ENCODE measurements at regions not wholly inside any gene's neighbourhood (a gene's known extent, or its start where the extent isn't known, plus 50 kb on each side); places are given as distances from the start of the nearest gene placed in this dataset.
"Not testable (repeated sequence)": the region's sequence is repeated elsewhere in the genome, so short reads cannot be mapped to it uniquely, and the experiment has no call there.

- Histone ChIP-seq H3K9ac (ENCODE audit: low read length) (no peak overlapping the region), H3K27me3 (ENCODE audit: control insufficient read depth, insufficient read depth, low read length) (no peaks in the 10 kb centered on the region), H3K4me1 (ENCODE audit: control insufficient read depth, low read depth, low read length) (no peaks in the 10 kb centered on the region), H3K36me3 (ENCODE audit: control insufficient read depth, low read depth, low read length) (no peaks in the 10 kb centered on the region), H3K9me3 (ENCODE audit: control insufficient read depth, low read depth, low read length) (no peaks in the 10 kb centered on the region), H3K4me3 (ENCODE audit: low read length) (no peak overlapping the region), H3K27ac (ENCODE audit: low read length) (no peak overlapping the region)
Observed at GRCh38 chr4:20172070-20172760, 79.5 kb upstream of the SLIT2 start.

GRCh38 chr4:20166544-20166943 lies 85.2 kb upstream of the SLIT2 start:
- H3K9me3 ChIP-seq (ENCODE audit: control insufficient read depth, low read depth, low read length), result no peaks in the 10 kb centered on the region
- H3K4me3 ChIP-seq (ENCODE audit: low read length), result no peak overlapping the region
- H3K27ac ChIP-seq (ENCODE audit: low read length), result no peak overlapping the region
- H3K27me3 ChIP-seq (ENCODE audit: control insufficient read depth, insufficient read depth, low read length), result no peaks in the 10 kb centered on the region
- no peaks in the 10 kb centered on the region for H3K4me1 ChIP-seq (ENCODE audit: control insufficient read depth, low read depth, low read length)
- H3K36me3 ChIP-seq (ENCODE audit: control insufficient read depth, low read depth, low read length), result no peaks in the 10 kb centered on the region
- no peak overlapping the region for H3K9ac ChIP-seq (ENCODE audit: low read length)

- no peaks in the 10 kb centered on the region for H3K9me3 ChIP-seq (ENCODE audit: control insufficient read depth, low read depth, low read length)
- no peaks in the 10 kb centered on the region for H3K4me1 ChIP-seq (ENCODE audit: control insufficient read depth, low read depth, low read length)
- H3K9ac ChIP-seq (ENCODE audit: low read length), result no peak overlapping the region
- H3K4me3 ChIP-seq (ENCODE audit: low read length), result no peak overlapping the region
- no peaks in the 10 kb centered on the region for H3K27me3 ChIP-seq (ENCODE audit: control insufficient read depth, insufficient read depth, low read length)
- H3K36me3 ChIP-seq (ENCODE audit: control insufficient read depth, low read depth, low read length), result no peaks in the 10 kb centered on the region
- no peak overlapping the region for H3K27ac ChIP-seq (ENCODE audit: low read length)
Observed at GRCh38 chr4:20159516-20159915, 92.2 kb upstream of the SLIT2 start.

- no peak overlapping the region for H3K4me3 ChIP-seq (ENCODE audit: low read length)
- no peak overlapping the region for H3K27ac ChIP-seq (ENCODE audit: low read length)
- no peak overlapping the region for H3K9ac ChIP-seq (ENCODE audit: low read length)
- no peaks in the 10 kb centered on the region for H3K36me3 ChIP-seq (ENCODE audit: control insufficient read depth, low read depth, low read length)
- H3K4me1 ChIP-seq (ENCODE audit: control insufficient read depth, low read depth, low read length), result no peaks in the 10 kb centered on the region
- no peaks in the 10 kb centered on the region for H3K9me3 ChIP-seq (ENCODE audit: control insufficient read depth, low read depth, low read length)
- H3K27me3 ChIP-seq (ENCODE audit: control insufficient read depth, insufficient read depth, low read length), result no peaks in the 10 kb centered on the region
Observed at GRCh38 chr4:20158195-20158594, 93.5 kb upstream of the SLIT2 start.

GRCh38 chr4:20151436-20151835 lies 100.3 kb upstream of the SLIT2 start:
- Histone ChIP-seq H3K4me1 (ENCODE audit: control insufficient read depth, low read depth, low read length) (no peaks in the 10 kb centered on the region), H3K27ac (ENCODE audit: low read length) (no peak overlapping the region), H3K9me3 (ENCODE audit: control insufficient read depth, low read depth, low read length) (no peaks in the 10 kb centered on the region), H3K9ac (ENCODE audit: low read length) (no peak overlapping the region), H3K36me3 (ENCODE audit: control insufficient read depth, low read depth, low read length) (no peaks in the 10 kb centered on the region), H3K27me3 (ENCODE audit: control insufficient read depth, insufficient read depth, low read length) (no peaks in the 10 kb centered on the region), H3K4me3 (ENCODE audit: low read length) (no peak overlapping the region)

GRCh38 chr4:20149143-20149542 lies 102.6 kb upstream of the SLIT2 start:
- H3K4me3 ChIP-seq (ENCODE audit: low read length); H3K9me3 ChIP-seq (ENCODE audit: control insufficient read depth, low read depth, low read length); H3K27ac ChIP-seq (ENCODE audit: low read length); H3K27me3 ChIP-seq (ENCODE audit: control insufficient read depth, insufficient read depth, low read length); H3K36me3 ChIP-seq (ENCODE audit: control insufficient read depth, low read depth, low read length); H3K9ac ChIP-seq (ENCODE audit: low read length); H3K4me1 ChIP-seq (ENCODE audit: control insufficient read depth, low read depth, low read length): not testable (repeated sequence)

DNA sequence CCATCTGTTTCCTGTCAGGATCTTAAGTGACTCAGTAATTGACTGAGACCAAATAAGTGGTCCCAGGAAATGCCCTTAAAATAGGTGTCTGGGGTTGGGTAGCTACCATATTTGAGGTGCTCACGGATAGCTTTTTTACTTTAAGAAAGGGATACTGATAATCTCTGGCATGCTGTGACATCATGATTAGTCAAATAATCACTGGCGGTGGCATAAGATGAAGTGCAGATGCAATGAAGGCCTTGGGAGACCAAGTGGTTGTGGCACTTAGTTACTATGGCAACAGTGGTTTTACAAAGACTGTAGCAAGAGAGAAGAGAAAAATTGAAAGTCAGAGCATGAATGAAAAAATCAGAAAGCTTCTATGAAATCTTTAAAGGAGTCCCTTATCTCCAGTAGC lies 114.5 kb upstream of the SLIT2 start:
- H3K36me3 ChIP-seq (ENCODE audit: control insufficient read depth, low read depth, low read length), result no peaks in the 10 kb centered on the region
- no peak overlapping the region for H3K4me3 ChIP-seq (ENCODE audit: low read length)
- H3K27me3 ChIP-seq (ENCODE audit: control insufficient read depth, insufficient read depth, low read length), result no peaks in the 10 kb centered on the region
- H3K9ac ChIP-seq (ENCODE audit: low read length), result no peak overlapping the region
- no peaks in the 10 kb centered on the region for H3K9me3 ChIP-seq (ENCODE audit: control insufficient read depth, low read depth, low read length)
- no peaks in the 10 kb centered on the region for H3K4me1 ChIP-seq (ENCODE audit: control insufficient read depth, low read depth, low read length)
- no peak overlapping the region for H3K27ac ChIP-seq (ENCODE audit: low read length)

DNA sequence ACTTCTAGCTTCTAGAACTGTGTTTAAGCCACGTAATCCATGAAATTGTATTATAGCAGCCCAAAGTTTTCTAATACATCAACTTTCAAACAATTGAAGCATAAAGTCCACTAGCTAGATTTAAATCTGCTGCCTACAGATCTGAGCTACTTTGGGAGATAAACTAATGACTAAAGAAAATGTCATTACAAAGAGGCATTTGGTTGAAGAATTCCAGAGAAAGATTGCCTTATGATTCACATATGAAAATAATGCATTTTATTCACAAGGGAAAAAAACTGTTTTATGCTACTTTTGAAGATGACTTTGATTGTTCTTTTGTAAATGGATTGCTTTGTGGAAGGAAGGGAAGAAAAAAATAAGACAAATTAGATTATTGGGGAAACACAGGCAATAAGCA lies 124.1 kb upstream of the SLIT2 start:
- Histone ChIP-seq H3K27ac (ENCODE audit: low read length) (no peak overlapping the region), H3K4me3 (ENCODE audit: low read length) (no peak overlapping the region), H3K9ac (ENCODE audit: low read length) (no peak overlapping the region), H3K36me3 (ENCODE audit: control insufficient read depth, low read depth, low read length) (no peaks in the 10 kb centered on the region), H3K4me1 (ENCODE audit: control insufficient read depth, low read depth, low read length) (no peaks in the 10 kb centered on the region), H3K9me3 (ENCODE audit: control insufficient read depth, low read depth, low read length) (no peaks in the 10 kb centered on the region), H3K27me3 (ENCODE audit: control insufficient read depth, insufficient read depth, low read length) (no peaks in the 10 kb centered on the region)

DNA sequence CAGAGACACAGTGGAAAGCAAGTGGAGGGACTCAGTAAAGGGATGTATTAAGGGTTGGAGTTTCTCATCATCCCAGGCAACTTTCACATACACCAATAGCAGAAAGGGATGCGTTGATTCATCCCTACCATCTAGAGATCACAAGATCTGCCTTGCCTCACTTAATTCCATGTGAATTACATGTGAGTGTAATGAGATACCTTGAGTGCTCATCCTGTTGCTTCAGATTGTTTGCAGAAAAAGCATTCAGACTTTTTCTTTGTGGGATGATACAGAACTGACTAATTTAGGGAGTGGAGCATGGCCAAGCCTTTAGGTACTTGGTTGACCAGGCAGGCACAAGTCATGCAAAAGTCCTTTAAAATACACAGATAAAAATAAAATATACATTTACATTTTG lies 124.8 kb upstream of the SLIT2 start:
- Histone ChIP-seq H3K4me1 (ENCODE audit: control insufficient read depth, low read depth, low read length) (no peaks in the 10 kb centered on the region), H3K9ac (ENCODE audit: low read length) (no peak overlapping the region), H3K27me3 (ENCODE audit: control insufficient read depth, insufficient read depth, low read length) (no peaks in the 10 kb centered on the region), H3K27ac (ENCODE audit: low read length) (no peak overlapping the region), H3K9me3 (ENCODE audit: control insufficient read depth, low read depth, low read length) (no peaks in the 10 kb centered on the region), H3K36me3 (ENCODE audit: control insufficient read depth, low read depth, low read length) (no peaks in the 10 kb centered on the region), H3K4me3 (ENCODE audit: low read length) (no peak overlapping the region)

- Histone ChIP-seq H3K9me3 (ENCODE audit: control insufficient read depth, low read depth, low read length) (no peaks in the 10 kb centered on the region), H3K9ac (ENCODE audit: low read length) (no peak overlapping the region), H3K27ac (ENCODE audit: low read length) (no peak overlapping the region), H3K4me3 (ENCODE audit: low read length) (no peak overlapping the region), H3K4me1 (ENCODE audit: control insufficient read depth, low read depth, low read length) (no peaks in the 10 kb centered on the region), H3K36me3 (ENCODE audit: control insufficient read depth, low read depth, low read length) (no peaks in the 10 kb centered on the region), H3K27me3 (ENCODE audit: control insufficient read depth, insufficient read depth, low read length) (no peaks in the 10 kb centered on the region)
Observed at GRCh38 chr4:20124317-20125026, 127.2 kb upstream of the SLIT2 start.

GRCh38 chr4:20122198-20122988 lies 129.3 kb upstream of the SLIT2 start:
- no peak overlapping the region for H3K9ac ChIP-seq (ENCODE audit: low read length)
- no peak overlapping the region for H3K27ac ChIP-seq (ENCODE audit: low read length)
- H3K4me1 ChIP-seq (ENCODE audit: control insufficient read depth, low read depth, low read length), result no peaks in the 10 kb centered on the region
- H3K9me3 ChIP-seq (ENCODE audit: control insufficient read depth, low read depth, low read length), result no peaks in the 10 kb centered on the region
- no peak overlapping the region for H3K4me3 ChIP-seq (ENCODE audit: low read length)
- no peaks in the 10 kb centered on the region for H3K36me3 ChIP-seq (ENCODE audit: control insufficient read depth, low read depth, low read length)
- no peaks in the 10 kb centered on the region for H3K27me3 ChIP-seq (ENCODE audit: control insufficient read depth, insufficient read depth, low read length)

Measured in iPS-18a (cell line).